CD4-positive, CD25-positive, alpha-beta regulatory T cell (primary cell): ENCODE measurements at regions not wholly inside any gene's neighbourhood (a gene's known extent, or its start where the extent isn't known, plus 50 kb on each side); places are given as distances from the start of the nearest gene placed in this dataset.

Source experiments
- ATAC-seq, 2 donors: fragments of 150-1000 bp; cut with Tn5 transposase; one replicate each; pipeline ENCODE4 v1.10.0; 2021; ENCODE audit warnings: low read depth in 2 of 2, moderate number of reproducible peaks in 2 of 2, moderate library complexity in 1 of 2
- DNase-seq, 3 donors: peaks; one replicate each; pipeline versions ENCODE4 v3.0.0 to v3.0.0-alpha.2; 2012 to 2022; ENCODE audit warnings: mixed read lengths in 1 of 3
- H3K27ac ChIP-seq: one replicate; pipeline ENCODE4 v1.7.0; 2013; ENCODE audit warnings: mild to moderate bottlenecking, low read length; ENCODE audit not compliant: insufficient read depth, poor library complexity, severe bottlenecking
- H3K27me3 ChIP-seq: one replicate; pipeline ENCODE4 v1.7.0; 2013; ENCODE audit warnings: low read length; ENCODE audit not compliant: control insufficient read depth, insufficient read depth
- H3K36me3 ChIP-seq: one replicate; pipeline ENCODE4 v1.7.0; 2013; ENCODE audit warnings: mild to moderate bottlenecking, low read length, moderate library complexity; ENCODE audit not compliant: control insufficient read depth, insufficient read depth
- H3K4me1 ChIP-seq: 2 replicates; pipeline ENCODE4 v1.7.0; 2013; ENCODE audit warnings: mild to moderate bottlenecking, low read length; ENCODE audit not compliant: insufficient read depth, control insufficient read depth, poor library complexity, severe bottlenecking
- H3K4me3 ChIP-seq: one replicate; pipeline ENCODE4 v1.7.0; 2013; ENCODE audit warnings: low read depth, mild to moderate bottlenecking, low read length, moderate library complexity
- H3K9me3 ChIP-seq, 2 experiments: 1 replicate in 1 of 2; 2 replicates in 1 of 2; pipeline ENCODE4 v1.7.0; 2013; ENCODE audit warnings: low read length in 2 of 2, mild to moderate bottlenecking in 1 of 2, moderate library complexity in 1 of 2; ENCODE audit not compliant: control insufficient read depth in 2 of 2
- H3K27ac Mint-ChIP-seq, 3 donors: one replicate each; pipeline ENCODE4 v1.8.0; 2020 to 2022; ENCODE audit warnings: mild to moderate bottlenecking in 3 of 3, mixed read lengths in 3 of 3, moderate library complexity in 2 of 3
- H3K27me3 Mint-ChIP-seq: one replicate; pipeline ENCODE4 v1.8.0; 2022; ENCODE audit warnings: mild to moderate bottlenecking, mixed read lengths
- H3K36me3 Mint-ChIP-seq: one replicate; pipeline ENCODE4 v1.8.0; 2020; ENCODE audit warnings: mixed read lengths
- H3K4me1 Mint-ChIP-seq, 4 donors: one replicate each; pipeline ENCODE4 v1.8.0; 2020 to 2022; ENCODE audit warnings: mixed read lengths in 4 of 4, mild to moderate bottlenecking in 1 of 4
- H3K4me3 Mint-ChIP-seq, 4 donors: one replicate each; pipeline ENCODE4 v1.8.0; 2020 to 2022; ENCODE audit warnings: mild to moderate bottlenecking in 4 of 4, mixed read lengths in 4 of 4, moderate library complexity in 3 of 4
- H3K9me3 Mint-ChIP-seq, 7 donors: one replicate each; pipeline ENCODE4 v1.8.0; 2020 to 2022; ENCODE audit warnings: mixed read lengths in 7 of 7, mild to moderate bottlenecking in 3 of 7, moderate library complexity in 2 of 7

GRCh38 chr6:71067816-71068215, 111.0 kb upstream of the B3GAT2 start:
- H3K9me3 Mint-ChIP-seq, result peaks cover 0 to 5% (median 0%) of the 10 kb centered on the region in 7 donors
- no peak for ATAC-seq

GRCh38 chr6:71072508-71072907, 115.6 kb upstream of the B3GAT2 start:
- DNase-seq, result no peak

More at GRCh38 chr6:71067816-71068215, 111.0 kb upstream of the B3GAT2 start:
- Mint-ChIP-seq H3K4me1 (no peaks in the 10 kb centered on the region), H3K4me3 (no peak overlapping the region), H3K27me3 (peaks cover 4% of the 10 kb centered on the region), H3K27ac (no peak overlapping the region), H3K36me3 (no peaks in the 10 kb centered on the region)
- no peaks in the 10 kb centered on the region for H3K9me3 ChIP-seq
- no peaks in the 10 kb centered on the region for H3K4me1 ChIP-seq
- no peak for DNase-seq
- H3K4me3 ChIP-seq, result no peak overlapping the region
- no peaks in the 10 kb centered on the region for H3K27me3 ChIP-seq
- H3K36me3 ChIP-seq, result no peaks in the 10 kb centered on the region
- no peak overlapping the region for H3K27ac ChIP-seq

GRCh38 chr6:71077655-71078054, 120.8 kb upstream of the B3GAT2 start:
- Histone ChIP-seq H3K27me3 (no peaks in the 10 kb centered on the region), H3K4me1 (no peaks in the 10 kb centered on the region), H3K9me3 (peaks cover 7 to 13% of the 10 kb centered on the region in 2 experiments), H3K27ac (no peak overlapping the region), H3K36me3 (no peaks in the 10 kb centered on the region), H3K4me3 (no peak overlapping the region)
- Mint-ChIP-seq H3K36me3 (no peaks in the 10 kb centered on the region), H3K4me3 (no peak overlapping the region), H3K9me3 (peaks cover 0 to 22% (median 6%) of the 10 kb centered on the region in 7 donors), H3K27me3 (no peaks in the 10 kb centered on the region), H3K4me1 (no peaks in the 10 kb centered on the region), H3K27ac (no peak overlapping the region)
- no peak for ATAC-seq
- no peak for DNase-seq

More at GRCh38 chr6:71072508-71072907, 115.6 kb upstream of the B3GAT2 start:
- Histone ChIP-seq H3K9me3 (no peaks in the 10 kb centered on the region), H3K4me3 (no peak overlapping the region), H3K36me3 (no peaks in the 10 kb centered on the region), H3K4me1 (no peaks in the 10 kb centered on the region), H3K27ac (no peak overlapping the region), H3K27me3 (no peaks in the 10 kb centered on the region)
- H3K27ac Mint-ChIP-seq, result no peak overlapping the region
- H3K27me3 Mint-ChIP-seq, result peaks cover 4% of the 10 kb centered on the region
- no peaks in the 10 kb centered on the region for H3K36me3 Mint-ChIP-seq
- H3K4me1 Mint-ChIP-seq, result no peaks in the 10 kb centered on the region
- no peak overlapping the region for H3K4me3 Mint-ChIP-seq
- H3K9me3 Mint-ChIP-seq, result peaks cover 0 to 11% (median 5%) of the 10 kb centered on the region in 7 donors
- no peak for ATAC-seq

GRCh38 chr6:71079677-71080076, 122.8 kb upstream of the B3GAT2 start:
- Mint-ChIP-seq H3K9me3 (peaks cover 0 to 20% (median 6%) of the 10 kb centered on the region in 7 donors), H3K4me1 (no peaks in the 10 kb centered on the region), H3K27me3 (no peaks in the 10 kb centered on the region), H3K27ac (no peak overlapping the region), H3K36me3 (no peaks in the 10 kb centered on the region), H3K4me3 (no peak overlapping the region)
- Histone ChIP-seq H3K27me3 (no peaks in the 10 kb centered on the region), H3K4me1 (no peaks in the 10 kb centered on the region), H3K36me3 (no peaks in the 10 kb centered on the region), H3K9me3 (peaks cover 7 to 13% of the 10 kb centered on the region in 2 experiments), H3K4me3 (no peak overlapping the region), H3K27ac (no peak overlapping the region)
- ATAC-seq (no peak), DNase-seq (no peak)

GRCh38 chr6:71080133-71080532, 123.3 kb upstream of the B3GAT2 start:
- Mint-ChIP-seq H3K9me3 (peaks cover 0 to 20% (median 6%) of the 10 kb centered on the region in 7 donors), H3K36me3 (no peaks in the 10 kb centered on the region), H3K27ac (no peak overlapping the region), H3K27me3 (no peaks in the 10 kb centered on the region), H3K4me3 (no peak overlapping the region), H3K4me1 (no peaks in the 10 kb centered on the region)
- Histone ChIP-seq H3K36me3 (no peaks in the 10 kb centered on the region), H3K9me3 (peaks cover 7 to 13% of the 10 kb centered on the region in 2 experiments), H3K4me1 (no peaks in the 10 kb centered on the region), H3K4me3 (no peak overlapping the region), H3K27me3 (no peaks in the 10 kb centered on the region), H3K27ac (no peak overlapping the region)
- DNase-seq (no peak), ATAC-seq (no peak)

- no peaks in the 10 kb centered on the region for H3K4me1 Mint-ChIP-seq
- H3K36me3 Mint-ChIP-seq, result no peaks in the 10 kb centered on the region
- H3K9me3 ChIP-seq, result peaks cover 7 to 13% of the 10 kb centered on the region in 2 experiments
- no peaks in the 10 kb centered on the region for H3K4me1 ChIP-seq
- ATAC-seq (no peak), DNase-seq (no peak)
- H3K27ac ChIP-seq, result no peak overlapping the region
- H3K27ac Mint-ChIP-seq, result no peak overlapping the region
- H3K27me3 Mint-ChIP-seq, result no peaks in the 10 kb centered on the region
- no peak overlapping the region for H3K4me3 Mint-ChIP-seq
- H3K9me3 Mint-ChIP-seq, result peaks cover 0 to 16% (median 3%) of the 10 kb centered on the region in 7 donors
- no peaks in the 10 kb centered on the region for H3K27me3 ChIP-seq
- H3K36me3 ChIP-seq, result no peaks in the 10 kb centered on the region
- no peak overlapping the region for H3K4me3 ChIP-seq
Observed at GRCh38 chr6:71080826-71081225, 124.0 kb upstream of the B3GAT2 start.

GRCh38 chr6:71082033-71082650, 125.3 kb upstream of the B3GAT2 start:
- Histone ChIP-seq H3K9me3 (peaks cover 7 to 13% of the 10 kb centered on the region in 2 experiments), H3K36me3 (no peaks in the 10 kb centered on the region), H3K4me3 (no peak overlapping the region), H3K27ac (no peak overlapping the region), H3K27me3 (no peaks in the 10 kb centered on the region), H3K4me1 (no peaks in the 10 kb centered on the region)
- Mint-ChIP-seq H3K4me1 (no peaks in the 10 kb centered on the region), H3K4me3 (no peak overlapping the region), H3K9me3 (peaks cover 0 to 14% (median 3%) of the 10 kb centered on the region in 7 donors), H3K27me3 (no peaks in the 10 kb centered on the region), H3K27ac (no peak overlapping the region), H3K36me3 (no peaks in the 10 kb centered on the region)
- ATAC-seq, result no peak
- DNase-seq, result no peak

- no peaks in the 10 kb centered on the region for H3K36me3 Mint-ChIP-seq
- ATAC-seq (no peak), DNase-seq (no peak)
- Histone ChIP-seq H3K27ac (no peak overlapping the region), H3K4me1 (no peaks in the 10 kb centered on the region), H3K27me3 (no peaks in the 10 kb centered on the region), H3K9me3 (peaks cover 6% of the 10 kb centered on the region in 2 experiments), H3K4me3 (no peak overlapping the region), H3K36me3 (no peaks in the 10 kb centered on the region)
- no peak overlapping the region for H3K4me3 Mint-ChIP-seq
- no peaks in the 10 kb centered on the region for H3K27me3 Mint-ChIP-seq
- H3K9me3 Mint-ChIP-seq, result peaks cover 0 to 7% (median 3%) of the 10 kb centered on the region in 7 donors
- H3K4me1 Mint-ChIP-seq, result no peaks in the 10 kb centered on the region
- no peak overlapping the region for H3K27ac Mint-ChIP-seq
Observed at GRCh38 chr6:71083308-71083820, 126.5 kb upstream of the B3GAT2 start.
